K562 (cell line): ENCODE measurements at regions not wholly inside any gene's neighbourhood (a gene's known extent, or its start where the extent isn't known, plus 50 kb on each side); places are given as distances from the start of the nearest gene placed in this dataset.

Experiments
- ATAC-seq: fragments of 200-7000 bp; cut with Tn5 transposase; 3 replicates; pipeline ENCODE4 v1.9.1; 2020; ENCODE audit warnings: moderate library complexity
- BruUV-seq: library from RNA; stranded (reverse); fragments of 400-500 nt; replicated peaks from 2 replicates; lab custom pipeline; 2021; lab: Mats Ljungman, UMichigan
- CTCF ChIA-PET: fragments of 300-600 bp; formaldehyde crosslinking; extraction: SDS; loops from one replicate; lab custom pipeline; 2021; ENCODE audit warnings: low intra/inter-chr PET ratio; lab: Yijun Ruan, JAX
- POLR2A ChIA-PET: fragments of 300-600, 350-650 bp; sonication (Branson Sonifier 250); formaldehyde crosslinking; extraction: SDS; loops from one replicate; lab custom pipeline; 2021; ENCODE audit warnings: antibody characterized with exemption, inconsistent platforms; lab: Yijun Ruan, JAX
- DNase-seq, 4 experiments: peaks; one replicate each; pipeline versions ENCODE4 v3.0.0 to v3.0.0-alpha.2; 2011 to 2018; ENCODE audit warnings: low spot score in 3 of 4, mixed read lengths in 3 of 4; ENCODE audit errors: extremely low read depth in 1 of 4
- FAIRE-seq: peaks from 2 replicates; lab custom pipeline; 2011; peaks lifted over from hg19 to GRCh38; lab: Jason Lieb, UNC
- H2AFZ ChIP-seq: 2 replicates; pipeline ENCODE4 v1.6.0; 2011; ENCODE audit warnings: low read depth, low read length, control low read depth, inconsistent platforms
- H3K27ac ChIP-seq: fragments of 200-600 bp; 3 replicates; pipeline ENCODE4 v1.8.0; 2011; ENCODE audit warnings: low read depth, mild to moderate bottlenecking, control low read depth, inconsistent platforms, low read length, moderate library complexity, mixed read lengths; ENCODE audit errors: extremely low read depth
- H3K27me3 ChIP-seq, 2 experiments: fragments of 300-600 bp in 1 of 2; 2 replicates in 1 of 2; 3 replicates in 1 of 2; pipeline versions ENCODE4 v1.6.0 to v1.8.0; 2011; ENCODE audit warnings: inconsistent platforms in 2 of 2, low read length in 2 of 2, mild to moderate bottlenecking in 1 of 2, mixed read lengths in 1 of 2, moderate library complexity in 1 of 2; ENCODE audit not compliant: control insufficient read depth in 2 of 2, insufficient read depth in 2 of 2
- H3K36me3 ChIP-seq: fragments of 300-600 bp; 3 replicates; pipeline ENCODE4 v1.8.0; 2011; ENCODE audit warnings: mild to moderate bottlenecking, low read length, inconsistent platforms; ENCODE audit not compliant: control insufficient read depth, insufficient read depth
- H3K4me1 ChIP-seq, 2 experiments: fragments of 200-600 bp in 1 of 2; replicated peaks in 1 of 2; 2 replicates in 1 of 2; 3 replicates in 1 of 2; pipeline versions ENCODE4 v1.5.1 to v1.8.0; 2011; ENCODE audit warnings: inconsistent platforms in 2 of 2, low read length in 2 of 2, mild to moderate bottlenecking in 1 of 2, mixed read lengths in 1 of 2, moderate library complexity in 1 of 2; ENCODE audit not compliant: control insufficient read depth in 2 of 2, insufficient read depth in 2 of 2
- H3K4me2 ChIP-seq: 2 replicates; pipeline ENCODE4 v1.6.1; 2011; ENCODE audit warnings: low read length, control low read depth, inconsistent platforms, mixed read lengths; ENCODE audit not compliant: insufficient read depth
- H3K4me3 ChIP-seq: fragments of 200-600 bp; sonication (generic), shearing (Covaris generic); 2 replicates; pipeline ENCODE4 v1.5.1; 2016; ENCODE audit warnings: control low read depth, inconsistent platforms
- H3K79me2 ChIP-seq: fragments of 200-600 bp; 3 replicates; pipeline ENCODE4 v1.8.0; 2011; ENCODE audit warnings: low read length, inconsistent platforms; ENCODE audit not compliant: control insufficient read depth, insufficient read depth
- H3K9ac ChIP-seq, 2 experiments: 2 replicates each; pipeline versions ENCODE4 v1.6.0 to v1.6.1; 2011; ENCODE audit warnings: low read depth in 2 of 2, low read length in 2 of 2, control low read depth in 1 of 2, inconsistent platforms in 1 of 2, mild to moderate bottlenecking in 1 of 2, mixed read lengths in 1 of 2; ENCODE audit not compliant: insufficient read depth in 1 of 2
- H3K9me1 ChIP-seq: one replicate; pipeline ENCODE4 v1.6.0; 2011; ENCODE audit warnings: inconsistent platforms, mild to moderate bottlenecking, low read length, moderate library complexity; ENCODE audit not compliant: control insufficient read depth, insufficient read depth
- H3K9me3 ChIP-seq: replicated peaks from 2 replicates; pipeline ENCODE4 v1.5.1; 2011; ENCODE audit warnings: low read depth, low read length, inconsistent platforms; ENCODE audit not compliant: control insufficient read depth, insufficient read depth
- H4K20me1 ChIP-seq: replicated peaks from 2 replicates; pipeline ENCODE4 v1.6.1; 2011; ENCODE audit warnings: low read length, inconsistent platforms, mixed read lengths; ENCODE audit not compliant: control insufficient read depth, insufficient read depth
- BRCA1 ChIP-seq, 2 experiments: fragments of 450-650 bp in 1 of 2; sonication (generic) in 1 of 2; formaldehyde crosslinking in 1 of 2; IDR thresholded peaks; 2 replicates each; pipeline versions ENCODE4 v1.5.0 to v1.6.1; 2017 to 2020; ENCODE audit warnings: mild to moderate bottlenecking in 1 of 2, missing genetic modification reagents in 1 of 2
- ELF2 ChIP-seq: fragments of 250-450 bp; sonication (Bioruptor Pico); IDR thresholded peaks from 2 replicates; pipeline ENCODE4 v1.5.0; 2021; ENCODE audit warnings: mild to moderate bottlenecking
- HCFC1 ChIP-seq: IDR thresholded peaks from 2 replicates; pipeline ENCODE4 v1.6.1; 2012; ENCODE audit warnings: low read depth, low read length, improper control_type of control experiment
- PTBP1 ChIP-seq: fragments of 200-400 bp; formaldehyde crosslinking; IDR thresholded peaks from 2 replicates; pipeline ENCODE4 v1.6.1; 2017; ENCODE audit warnings: low read depth, low read length
- YY1 ChIP-seq, 3 experiments: IDR thresholded peaks; 2 replicates each; pipeline ENCODE4 v1.6.1; 2011; ENCODE audit warnings: low read length in 2 of 3, mild to moderate bottlenecking in 2 of 3, moderate library complexity in 2 of 3, borderline replicate concordance in 1 of 3, control low read depth in 1 of 3, low read depth in 1 of 3; ENCODE audit not compliant: insufficient read depth in 3 of 3, insufficient replicate concordance in 2 of 3, control insufficient read depth in 1 of 3, insufficient read length in 1 of 3; ENCODE audit errors: extremely low read depth in 1 of 3
- ZNF76 ChIP-seq: fragments of 250-450 bp; sonication (Bioruptor Pico); IDR thresholded peaks from 2 replicates; pipeline ENCODE4 v1.4.0; 2020; ENCODE audit warnings: mild to moderate bottlenecking, moderate library complexity, borderline replicate concordance
- WGBS: fragments of 100-300 bp; shearing (Covaris generic); methylation state at CpG from one replicate; pipeline ENCODE4 v1.1.6; 2016; ENCODE audit warnings: low coverage, mixed read lengths; ENCODE audit not compliant: insufficient coverage; ENCODE audit errors: missing lambda C conversion rate; 5-methylcytosine and 5-hydroxymethylcytosine counted together
- in situ Hi-C: fragments of 300-500 bp; cut with MboI; formaldehyde crosslinking; loops from 4 replicates; pipeline ENCODE4 v1.15.0; 2018; ENCODE audit warnings: inconsistent platforms, mixed read lengths
- intact Hi-C: fragments of 100-400 bp; cut with micrococcal nuclease; formaldehyde crosslinking; loops from 2 replicates; pipeline ENCODE4 v1.14.2; 2022
- TF ChIP-seq, protein P1 (sequence below): fragments of 250-450 bp; sonication (Bioruptor Pico); IDR thresholded peaks from 2 replicates; pipeline ENCODE4 v1.5.0; 2021; ENCODE audit warnings: mild to moderate bottlenecking, borderline replicate concordance
- TF ChIP-seq, protein P2 (sequence below): sonication (generic); formaldehyde crosslinking; IDR thresholded peaks from 2 replicates; pipeline ENCODE4 v1.8.1; 2023; ENCODE audit warnings: mild to moderate bottlenecking, missing genetic modification reagents

DNA sequence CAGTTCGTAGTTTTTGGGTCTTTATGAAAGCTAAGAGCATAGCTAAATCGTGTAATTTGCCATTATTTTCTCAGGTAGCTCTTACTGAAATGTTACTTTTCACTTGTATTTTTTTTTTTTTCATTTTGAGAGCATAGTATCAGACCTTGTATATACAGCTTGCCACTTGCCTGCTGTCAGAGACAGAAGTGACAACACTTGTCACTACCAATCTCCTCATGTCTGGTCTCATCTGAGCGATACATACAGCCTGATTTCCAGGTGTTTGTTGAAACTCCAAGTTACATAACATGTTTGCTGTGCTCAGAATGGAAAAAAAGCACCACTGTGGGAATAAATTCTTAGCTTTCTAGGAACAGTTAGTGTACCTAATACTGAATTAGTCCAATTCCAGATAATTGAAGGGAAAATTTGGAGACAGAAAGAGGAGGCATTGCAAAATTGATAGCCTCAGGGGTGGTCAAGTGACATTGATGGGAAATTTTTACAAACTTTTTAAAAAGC is 621.4 kb upstream of the PKN2 start:
- H3K4me2 ChIP-seq, result no peak overlapping the region
- TF ChIP-seq PTBP1 (no peak), ELF2 (no peak), HCFC1 (no peak), ZNF76 (no peak), YY1 (IDR thresholded peaks at IDR 0.05; ENCODE audit: borderline replicate concordance in 1 of 3, control insufficient read depth in 1 of 3, extremely low read depth in 1 of 3, insufficient read depth in 3 of 3, insufficient read length in 1 of 3, insufficient replicate concordance in 2 of 3, low read depth in 1 of 3, low read length in 2 of 3) (no peak), BRCA1 (IDR thresholded peaks at IDR 0.05) (no peak), BRCA1 (CRISPR knock-in tag; IDR thresholded peaks at IDR 0.05) (no peak)
- TF ChIP-seq, protein P1, sequence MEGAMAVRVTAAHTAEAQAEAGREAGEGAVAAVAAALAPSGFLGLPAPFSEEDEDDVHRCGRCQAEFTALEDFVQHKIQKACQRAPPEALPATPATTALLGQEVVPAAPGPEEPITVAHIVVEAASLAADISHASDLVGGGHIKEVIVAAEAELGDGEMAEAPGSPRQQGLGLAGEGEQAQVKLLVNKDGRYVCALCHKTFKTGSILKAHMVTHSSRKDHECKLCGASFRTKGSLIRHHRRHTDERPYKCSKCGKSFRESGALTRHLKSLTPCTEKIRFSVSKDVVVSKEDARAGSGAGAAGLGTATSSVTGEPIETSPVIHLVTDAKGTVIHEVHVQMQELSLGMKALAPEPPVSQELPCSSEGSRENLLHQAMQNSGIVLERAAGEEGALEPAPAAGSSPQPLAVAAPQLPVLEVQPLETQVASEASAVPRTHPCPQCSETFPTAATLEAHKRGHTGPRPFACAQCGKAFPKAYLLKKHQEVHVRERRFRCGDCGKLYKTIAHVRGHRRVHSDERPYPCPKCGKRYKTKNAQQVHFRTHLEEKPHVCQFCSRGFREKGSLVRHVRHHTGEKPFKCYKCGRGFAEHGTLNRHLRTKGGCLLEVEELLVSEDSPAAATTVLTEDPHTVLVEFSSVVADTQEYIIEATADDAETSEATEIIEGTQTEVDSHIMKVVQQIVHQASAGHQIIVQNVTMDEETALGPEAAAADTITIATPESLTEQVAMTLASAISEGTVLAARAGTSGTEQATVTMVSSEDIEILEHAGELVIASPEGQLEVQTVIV (CRISPR knock-in tag), result no peak
- TF ChIP-seq, protein P2, sequence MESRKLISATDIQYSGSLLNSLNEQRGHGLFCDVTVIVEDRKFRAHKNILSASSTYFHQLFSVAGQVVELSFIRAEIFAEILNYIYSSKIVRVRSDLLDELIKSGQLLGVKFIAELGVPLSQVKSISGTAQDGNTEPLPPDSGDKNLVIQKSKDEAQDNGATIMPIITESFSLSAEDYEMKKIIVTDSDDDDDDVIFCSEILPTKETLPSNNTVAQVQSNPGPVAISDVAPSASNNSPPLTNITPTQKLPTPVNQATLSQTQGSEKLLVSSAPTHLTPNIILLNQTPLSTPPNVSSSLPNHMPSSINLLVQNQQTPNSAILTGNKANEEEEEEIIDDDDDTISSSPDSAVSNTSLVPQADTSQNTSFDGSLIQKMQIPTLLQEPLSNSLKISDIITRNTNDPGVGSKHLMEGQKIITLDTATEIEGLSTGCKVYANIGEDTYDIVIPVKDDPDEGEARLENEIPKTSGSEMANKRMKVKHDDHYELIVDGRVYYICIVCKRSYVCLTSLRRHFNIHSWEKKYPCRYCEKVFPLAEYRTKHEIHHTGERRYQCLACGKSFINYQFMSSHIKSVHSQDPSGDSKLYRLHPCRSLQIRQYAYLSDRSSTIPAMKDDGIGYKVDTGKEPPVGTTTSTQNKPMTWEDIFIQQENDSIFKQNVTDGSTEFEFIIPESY, result no peak
- POLR2A ChIA-PET, result no interaction called here
- no peaks in the 10 kb centered on the region for H3K27me3 ChIP-seq
- no TSS peak for BruUV-seq
- no peaks in the 10 kb centered on the region; the same call in 1 of the 2 replicates for H3K9me3 ChIP-seq
- H3K79me2 ChIP-seq, result no peaks in the 10 kb centered on the region
- H3K27ac ChIP-seq, result no peak overlapping the region
- H3K4me3 ChIP-seq, result no peak overlapping the region
- intact Hi-C loops (no loop called here), in situ Hi-C loops (no loop called here)
- H3K9ac ChIP-seq, result no peak overlapping the region
- no peak overlapping the region for H2AFZ ChIP-seq
- WGBS, result 0% methylated on average over 3 of the region's 3 CpGs
- CTCF ChIA-PET, result no interaction called here
- DNase-seq (no peak), FAIRE-seq (no peak), ATAC-seq (no peak)
- no peaks in the 10 kb centered on the region for H3K9me1 ChIP-seq
- H3K36me3 ChIP-seq, result no peaks in the 10 kb centered on the region
- H4K20me1 ChIP-seq, result no peaks in the 10 kb centered on the region
- H3K4me1 ChIP-seq, result no peaks in the 10 kb centered on the region
